ES-I3 (cell line): ENCODE measurements at regions not wholly inside any gene's neighbourhood (a gene's known extent, or its start where the extent isn't known, plus 50 kb on each side); places are given as distances from the start of the nearest gene placed in this dataset.

Experiments used
- H3K36me3 ChIP-seq: 2 replicates; pipeline ENCODE4 v1.6.1; 2013; ENCODE audit warnings: mild to moderate bottlenecking, low read length, control low read depth, moderate library complexity; ENCODE audit not compliant: insufficient read depth
- H3K4me1 ChIP-seq: 2 replicates; pipeline ENCODE4 v1.6.1; 2013; ENCODE audit warnings: mild to moderate bottlenecking, control low read depth, low read length; ENCODE audit not compliant: insufficient read depth
- H3K9ac ChIP-seq: 2 replicates; pipeline ENCODE4 v1.6.1; 2013; ENCODE audit warnings: low read depth, mild to moderate bottlenecking, low read length, moderate library complexity
- H3K9me3 ChIP-seq: 2 replicates; pipeline ENCODE4 v1.6.1; 2013; ENCODE audit warnings: mild to moderate bottlenecking, low read length, moderate library complexity; ENCODE audit not compliant: control insufficient read depth, insufficient read depth

GRCh38 chr20:1809611-1810510, 85.3 kb upstream of the SIRPA start:
- Histone ChIP-seq H3K36me3 (no peaks in the 10 kb centered on the region), H3K9ac (no peak overlapping the region)

DNA sequence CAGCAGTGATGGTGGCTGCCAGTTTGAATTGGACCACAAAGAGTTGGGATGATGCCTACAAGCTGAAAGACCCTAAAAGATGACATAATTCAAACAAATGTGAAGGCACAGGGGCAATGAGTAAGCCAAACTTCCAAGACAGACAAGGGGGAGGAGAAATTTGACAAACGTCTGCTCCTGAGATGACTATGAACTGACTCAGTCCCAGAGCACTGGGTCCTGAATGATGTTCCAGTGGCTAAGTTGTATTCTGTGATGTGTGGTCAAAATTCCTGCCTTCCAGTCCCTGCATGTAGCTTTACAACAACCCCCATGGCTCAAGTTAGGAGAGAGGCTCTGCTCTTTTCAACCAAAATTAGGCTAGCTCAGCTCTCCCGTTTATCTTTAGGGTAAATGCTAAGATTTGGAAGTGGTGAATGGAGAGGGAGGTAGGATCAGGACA, 86.1 kb upstream of the SIRPA start:
- peaks cover 45% of the 10 kb centered on the region for H3K4me1 ChIP-seq
- H3K9me3 ChIP-seq = no peaks in the 10 kb centered on the region
- H3K9ac ChIP-seq = no peak overlapping the region
- no peaks in the 10 kb centered on the region for H3K36me3 ChIP-seq

More at GRCh38 chr20:1809611-1810510, 85.3 kb upstream of the SIRPA start:
- peaks cover 42% of the 10 kb centered on the region for H3K4me1 ChIP-seq
- no peaks in the 10 kb centered on the region for H3K9me3 ChIP-seq

GRCh38 chr20:1808101-1808500, 87.1 kb upstream of the SIRPA start:
- Histone ChIP-seq H3K9me3 (no peaks in the 10 kb centered on the region), H3K4me1 (peaks cover 45% of the 10 kb centered on the region), H3K9ac (no peak overlapping the region), H3K36me3 (no peaks in the 10 kb centered on the region)

GRCh38 chr20:1807394-1807793, 87.8 kb upstream of the SIRPA start:
- Histone ChIP-seq H3K36me3 (no peaks in the 10 kb centered on the region), H3K9ac (no peak overlapping the region), H3K4me1 (peaks cover 45% of the 10 kb centered on the region), H3K9me3 (no peaks in the 10 kb centered on the region)

DNA sequence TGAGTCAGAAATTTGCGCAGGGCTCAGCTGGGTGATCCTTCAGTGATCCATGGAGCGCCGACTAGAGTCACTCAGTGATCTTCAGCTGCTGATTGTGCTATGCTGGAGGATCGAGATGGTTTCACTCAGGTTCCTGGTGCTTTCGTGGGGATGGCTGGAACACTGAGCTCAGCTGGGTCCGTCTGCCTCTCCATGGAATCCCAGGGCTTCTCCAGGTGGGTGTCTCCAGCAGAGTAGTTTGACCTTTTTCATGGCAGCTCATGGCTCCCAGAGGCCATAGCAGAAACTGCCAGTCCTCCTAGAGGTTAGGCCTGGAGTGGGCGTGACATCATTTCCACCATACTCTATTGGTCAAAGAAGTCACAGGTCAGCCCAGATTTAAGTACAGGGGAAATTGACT, 88.8 kb upstream of the SIRPA start:
- Histone ChIP-seq H3K9me3 (no peaks in the 10 kb centered on the region), H3K9ac (no peak overlapping the region), H3K36me3 (no peaks in the 10 kb centered on the region), H3K4me1 (peaks cover 40% of the 10 kb centered on the region)

DNA sequence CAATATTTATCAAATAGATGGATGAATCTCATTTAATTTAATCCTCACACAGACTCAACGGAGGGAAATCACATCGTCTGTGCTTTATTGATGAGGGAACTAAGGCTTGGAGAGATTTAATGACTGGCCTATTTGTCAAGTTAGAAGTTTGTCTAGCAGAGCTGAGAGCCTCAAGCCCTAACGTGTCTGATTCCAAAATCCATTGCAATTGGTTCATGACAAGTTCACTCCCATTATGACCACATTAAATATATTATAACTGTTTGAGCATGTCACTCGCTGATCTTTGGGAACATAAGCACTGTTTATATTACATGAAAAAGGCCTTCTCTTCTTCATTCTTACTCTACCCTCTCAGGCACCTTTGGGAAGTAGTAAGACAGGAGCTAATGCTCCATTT, 89.4 kb upstream of the SIRPA start:
- H3K4me1 ChIP-seq = peaks cover 36% of the 10 kb centered on the region
- H3K9me3 ChIP-seq = no peaks in the 10 kb centered on the region
- H3K9ac ChIP-seq = no peak overlapping the region
- H3K36me3 ChIP-seq = no peaks in the 10 kb centered on the region

GRCh38 chr20:1805161-1805581, 90.0 kb upstream of the SIRPA start:
- H3K4me1 ChIP-seq = peaks cover 33% of the 10 kb centered on the region
- no peak overlapping the region for H3K9ac ChIP-seq
- no peaks in the 10 kb centered on the region for H3K9me3 ChIP-seq
- no peaks in the 10 kb centered on the region for H3K36me3 ChIP-seq

GRCh38 chr20:1804554-1804956, 90.7 kb upstream of the SIRPA start:
- no peaks in the 10 kb centered on the region for H3K9me3 ChIP-seq
- no peak overlapping the region for H3K9ac ChIP-seq
- no peaks in the 10 kb centered on the region for H3K36me3 ChIP-seq
- H3K4me1 ChIP-seq = peaks cover 33% of the 10 kb centered on the region

GRCh38 chr20:1803932-1804501, 91.2 kb upstream of the SIRPA start:
- no peaks in the 10 kb centered on the region for H3K9me3 ChIP-seq
- no peaks in the 10 kb centered on the region for H3K36me3 ChIP-seq
- H3K9ac ChIP-seq = peak overlapping the region; percentile 68
- peaks cover 28% of the 10 kb centered on the region for H3K4me1 ChIP-seq

GRCh38 chr20:1803061-1803931, 91.9 kb upstream of the SIRPA start:
- Histone ChIP-seq H3K36me3 (no peaks in the 10 kb centered on the region), H3K4me1 (peaks cover 21% of the 10 kb centered on the region), H3K9me3 (no peaks in the 10 kb centered on the region), H3K9ac (peak overlapping the region; percentile 68)

DNA sequence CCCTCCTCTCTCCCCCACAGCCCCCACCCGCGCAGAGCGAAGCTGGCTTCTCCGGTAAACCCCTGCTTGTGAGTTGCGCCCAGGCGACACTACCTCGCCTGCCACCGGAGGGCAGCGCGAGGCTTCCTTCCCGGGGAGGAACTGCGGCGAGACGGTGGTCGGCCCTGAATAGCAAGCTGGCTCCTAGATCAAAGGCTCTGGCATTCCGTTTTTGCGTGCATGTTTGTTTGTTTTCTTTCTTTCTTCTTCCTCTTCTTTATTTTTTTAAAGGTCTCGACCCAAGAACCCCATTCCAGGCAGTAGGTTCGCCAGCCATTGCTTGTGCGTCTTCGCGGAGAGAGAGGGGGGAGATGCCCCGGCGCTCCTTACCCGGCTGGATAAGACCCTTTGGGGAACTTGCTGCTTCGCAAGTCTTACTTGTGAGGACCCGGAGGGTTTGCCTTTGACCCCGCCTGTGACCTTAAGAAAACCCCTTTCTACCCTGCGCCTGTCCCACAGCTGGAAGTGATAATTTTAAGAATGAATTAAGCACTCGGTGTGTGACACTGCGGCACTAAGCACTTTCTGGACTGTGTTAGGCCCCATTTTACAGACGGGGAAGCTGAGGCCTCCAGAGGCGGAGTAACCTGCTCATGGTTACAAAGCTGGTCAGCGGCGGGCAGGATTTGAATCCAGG, 92.7 kb upstream of the SIRPA start:
- Histone ChIP-seq H3K4me1 (peaks cover 15% of the 10 kb centered on the region), H3K9ac (peak overlapping the region; percentile 68; the same call in 1 of the 2 replicates), H3K9me3 (no peaks in the 10 kb centered on the region), H3K36me3 (no peaks in the 10 kb centered on the region)

DNA sequence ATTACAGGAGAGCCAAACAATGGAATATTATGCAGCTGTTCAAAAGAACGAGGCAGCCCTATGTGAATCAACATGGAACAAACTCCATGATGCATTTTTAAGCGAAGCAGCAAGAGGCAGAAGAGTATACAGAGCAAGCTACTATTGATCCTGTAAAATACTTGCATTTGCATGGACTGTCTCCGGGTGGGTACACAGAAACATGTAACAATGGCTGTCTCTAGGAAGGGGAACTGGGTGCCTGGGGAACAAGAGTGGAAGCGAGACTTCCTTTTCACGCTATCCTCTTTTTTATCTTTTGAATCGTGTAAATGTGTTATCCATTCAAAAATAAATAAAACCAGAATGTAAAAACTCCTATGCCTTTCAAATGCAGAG, 93.3 kb upstream of the SIRPA start:
- peaks cover 15% of the 10 kb centered on the region for H3K4me1 ChIP-seq
- H3K36me3 ChIP-seq = no peaks in the 10 kb centered on the region
- peak overlapping the region; percentile 68; the same call in 1 of the 2 replicates for H3K9ac ChIP-seq
- no peaks in the 10 kb centered on the region for H3K9me3 ChIP-seq

- Histone ChIP-seq H3K4me1 (peaks cover 15% of the 10 kb centered on the region), H3K9ac (no peak overlapping the region), H3K9me3 (no peaks in the 10 kb centered on the region), H3K36me3 (no peaks in the 10 kb centered on the region)
Observed at GRCh38 chr20:1801225-1801928, 93.8 kb upstream of the SIRPA start.
